Chondrocyte (in vitro differentiated cells): ENCODE measurements at regions not wholly inside any gene's neighbourhood (a gene's known extent, or its start where the extent isn't known, plus 50 kb on each side); places are given as distances from the start of the nearest gene placed in this dataset.
A peak's percentile ranks its signal among the peaks of the same experiment; 100 is the strongest.

ENCODE experiments used
- DNase-seq: peaks from one replicate; pipeline ENCODE4 v3.0.0; 2021; ENCODE audit warnings: mixed read lengths, low spot score
- H3K27ac Mint-ChIP-seq: one replicate; pipeline ENCODE4 v1.8.0; 2021; ENCODE audit warnings: mild to moderate bottlenecking, moderate library complexity, mixed read lengths; ENCODE audit not compliant: unreplicated experiment
- H3K27me3 Mint-ChIP-seq: 2 replicates; pipeline ENCODE4 v1.8.0; 2021; ENCODE audit warnings: low read depth, mixed read lengths
- H3K36me3 Mint-ChIP-seq: 2 replicates; pipeline ENCODE4 v1.8.0; 2021; ENCODE audit warnings: low read depth, mixed read lengths
- H3K4me1 Mint-ChIP-seq: 2 replicates; pipeline ENCODE4 v1.8.0; 2021; ENCODE audit warnings: low read depth, mild to moderate bottlenecking, mixed read lengths
- H3K4me3 Mint-ChIP-seq: one replicate; pipeline ENCODE4 v1.8.0; 2021; ENCODE audit warnings: mild to moderate bottlenecking, moderate library complexity, mixed read lengths; ENCODE audit not compliant: unreplicated experiment
- H3K9me3 Mint-ChIP-seq: 2 replicates; pipeline ENCODE4 v1.8.0; 2021; ENCODE audit warnings: low read depth, mixed read lengths
- TF ChIP-seq, protein P1 (sequence below): fragments of 200-600 bp; sonication (generic); IDR thresholded peaks from 2 replicates; pipeline ENCODE4 v1.5.0; 2021; ENCODE audit warnings: antibody characterized with exemption, mild to moderate bottlenecking, moderate library complexity

DNA sequence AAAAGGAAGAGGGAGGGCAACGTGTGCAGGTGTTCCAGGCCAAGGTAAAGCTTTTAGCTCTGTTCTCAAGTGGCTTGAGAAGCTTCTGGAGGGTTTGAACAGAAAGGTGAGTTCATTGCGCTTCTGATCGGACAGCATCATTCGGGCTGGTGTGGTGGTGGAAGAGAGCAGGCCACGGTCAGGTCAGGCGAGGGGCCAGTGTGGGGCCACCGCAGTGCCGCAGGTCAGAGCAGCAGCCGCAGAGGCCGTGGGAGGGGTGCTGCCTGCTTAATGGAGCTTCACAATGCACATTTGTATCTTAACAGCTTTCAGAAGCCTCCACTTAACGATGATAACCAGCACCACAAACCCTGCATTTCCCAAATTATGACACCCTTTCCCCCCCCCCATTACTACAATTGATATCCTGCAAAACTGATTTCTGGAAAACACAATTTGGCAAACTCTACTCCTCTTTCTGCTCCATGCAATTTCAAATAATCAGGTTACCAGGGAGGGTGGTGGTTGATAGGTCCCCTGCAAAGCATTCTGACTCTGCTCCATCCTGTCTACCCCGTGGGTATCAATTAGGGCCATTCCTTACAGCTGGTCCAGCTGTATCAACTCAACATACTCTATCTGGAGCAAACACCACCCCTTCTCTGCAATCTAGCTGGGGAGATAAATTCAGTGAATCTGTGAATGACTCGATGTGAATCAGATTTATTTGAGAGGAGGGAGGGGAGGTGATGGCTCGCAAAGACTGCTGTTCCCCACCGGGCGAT is 162.9 kb downstream of the ACTR3B start:
- H3K27ac Mint-ChIP-seq = no peak overlapping the region
- H3K9me3 Mint-ChIP-seq = peaks cover 9% of the 10 kb centered on the region
- H3K27me3 Mint-ChIP-seq = peaks cover 31% of the 10 kb centered on the region
- H3K36me3 Mint-ChIP-seq = no peaks in the 10 kb centered on the region
- no peak for DNase-seq
- peaks cover 4% of the 10 kb centered on the region for H3K4me1 Mint-ChIP-seq
- H3K4me3 Mint-ChIP-seq = no peak overlapping the region
- TF ChIP-seq, protein P1, sequence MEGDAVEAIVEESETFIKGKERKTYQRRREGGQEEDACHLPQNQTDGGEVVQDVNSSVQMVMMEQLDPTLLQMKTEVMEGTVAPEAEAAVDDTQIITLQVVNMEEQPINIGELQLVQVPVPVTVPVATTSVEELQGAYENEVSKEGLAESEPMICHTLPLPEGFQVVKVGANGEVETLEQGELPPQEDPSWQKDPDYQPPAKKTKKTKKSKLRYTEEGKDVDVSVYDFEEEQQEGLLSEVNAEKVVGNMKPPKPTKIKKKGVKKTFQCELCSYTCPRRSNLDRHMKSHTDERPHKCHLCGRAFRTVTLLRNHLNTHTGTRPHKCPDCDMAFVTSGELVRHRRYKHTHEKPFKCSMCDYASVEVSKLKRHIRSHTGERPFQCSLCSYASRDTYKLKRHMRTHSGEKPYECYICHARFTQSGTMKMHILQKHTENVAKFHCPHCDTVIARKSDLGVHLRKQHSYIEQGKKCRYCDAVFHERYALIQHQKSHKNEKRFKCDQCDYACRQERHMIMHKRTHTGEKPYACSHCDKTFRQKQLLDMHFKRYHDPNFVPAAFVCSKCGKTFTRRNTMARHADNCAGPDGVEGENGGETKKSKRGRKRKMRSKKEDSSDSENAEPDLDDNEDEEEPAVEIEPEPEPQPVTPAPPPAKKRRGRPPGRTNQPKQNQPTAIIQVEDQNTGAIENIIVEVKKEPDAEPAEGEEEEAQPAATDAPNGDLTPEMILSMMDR = no peak

DNA sequence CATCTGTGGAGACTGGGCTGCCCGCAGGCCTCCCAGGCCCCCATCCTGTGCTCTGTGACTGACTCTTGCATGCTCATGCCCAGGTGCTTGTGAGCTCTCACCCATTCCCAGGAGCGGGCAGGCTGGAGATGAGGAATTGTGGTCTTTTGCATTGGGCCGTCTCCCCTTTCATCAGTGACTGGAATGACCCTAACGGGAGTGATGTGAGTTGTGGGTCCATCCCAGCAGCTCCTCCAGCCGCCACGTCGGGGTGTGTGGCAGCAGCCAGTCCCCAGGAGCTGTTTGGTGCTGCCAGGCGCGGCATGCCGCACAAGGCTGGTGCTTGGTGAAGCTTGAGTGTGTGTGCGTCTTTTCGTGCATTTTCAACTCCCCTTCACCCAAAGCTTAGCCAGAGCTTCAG is 164.2 kb downstream of the ACTR3B start:
- no peaks in the 10 kb centered on the region for H3K36me3 Mint-ChIP-seq

DNA sequence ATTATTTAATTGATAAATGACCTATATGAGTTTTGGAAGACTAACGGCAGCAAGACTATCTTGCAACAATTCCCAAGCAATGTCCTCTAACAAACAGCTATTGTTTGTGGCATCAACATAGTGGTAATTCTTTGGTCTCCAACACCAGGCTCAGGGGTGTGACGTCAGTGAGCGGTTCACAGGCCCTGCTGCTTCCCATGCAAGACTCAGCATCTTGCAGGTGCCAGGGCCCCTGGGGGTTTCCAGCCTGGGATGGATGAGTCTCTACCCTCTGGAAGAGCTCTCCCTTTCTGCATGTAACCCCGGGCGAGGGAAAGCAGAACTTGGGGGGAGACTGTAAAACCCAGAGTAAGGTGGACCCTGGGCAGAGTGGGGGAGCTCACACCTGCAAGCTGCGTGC is 164.7 kb downstream of the ACTR3B start:
- peaks cover 33% of the 10 kb centered on the region for H3K27me3 Mint-ChIP-seq
- no peaks in the 10 kb centered on the region for H3K36me3 Mint-ChIP-seq
- DNase-seq = no peak
- peaks cover 12% of the 10 kb centered on the region for H3K9me3 Mint-ChIP-seq
- no peak overlapping the region for H3K4me3 Mint-ChIP-seq
- H3K27ac Mint-ChIP-seq = no peak overlapping the region
- TF ChIP-seq, protein P1 = no peak
- peaks cover 4% of the 10 kb centered on the region for H3K4me1 Mint-ChIP-seq

More for the DNA sequence above, 164.2 kb downstream of the ACTR3B start:
- H3K4me3 Mint-ChIP-seq = no peak overlapping the region
- DNase-seq = no peak
- TF ChIP-seq, protein P1 = no peak
- H3K4me1 Mint-ChIP-seq = peaks cover 4% of the 10 kb centered on the region
- H3K27me3 Mint-ChIP-seq = peaks cover 33% of the 10 kb centered on the region
- H3K9me3 Mint-ChIP-seq = peaks cover 9% of the 10 kb centered on the region
- H3K27ac Mint-ChIP-seq = no peak overlapping the region

DNA sequence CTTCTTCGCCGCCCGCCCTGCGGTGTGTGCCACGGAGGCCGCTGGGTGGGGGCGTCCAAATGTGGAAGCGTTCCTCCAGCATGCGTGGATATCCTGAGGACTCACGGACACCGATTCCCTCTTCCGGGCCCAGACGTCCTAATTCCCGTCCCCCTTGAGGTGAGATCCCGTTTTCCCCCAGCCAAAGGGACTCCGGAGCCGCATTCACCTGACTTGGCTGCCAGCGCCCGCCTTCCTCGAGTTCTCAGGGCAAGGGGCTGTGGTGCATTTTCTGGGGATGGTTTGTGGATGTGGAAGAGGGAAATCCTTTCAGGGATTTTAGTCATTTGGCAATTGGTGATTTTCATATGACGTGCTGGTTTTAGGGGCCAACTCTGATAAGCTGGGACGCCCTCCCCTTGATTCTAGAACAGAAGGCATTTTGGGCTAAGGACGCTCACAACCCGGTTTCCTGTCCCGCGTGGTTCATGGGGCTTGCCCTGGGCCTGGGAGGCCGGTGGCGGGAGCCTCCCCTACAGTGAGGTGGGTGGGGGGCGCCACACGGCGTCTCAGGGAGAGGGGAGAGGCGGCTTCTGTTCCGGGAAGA is 165.4 kb downstream of the ACTR3B start:
- TF ChIP-seq, protein P1 = no peak
- H3K27me3 Mint-ChIP-seq = peaks cover 33% of the 10 kb centered on the region
- H3K4me1 Mint-ChIP-seq = peaks cover 4% of the 10 kb centered on the region
- H3K9me3 Mint-ChIP-seq = peaks cover 14% of the 10 kb centered on the region
- H3K4me3 Mint-ChIP-seq = peak overlapping the region; percentile 41
- H3K36me3 Mint-ChIP-seq = no peaks in the 10 kb centered on the region
- DNase-seq = no peak
- no peak overlapping the region for H3K27ac Mint-ChIP-seq

- Mint-ChIP-seq H3K4me1 (peaks cover 4% of the 10 kb centered on the region), H3K4me3 (peak overlapping the region; percentile 41), H3K36me3 (no peaks in the 10 kb centered on the region), H3K9me3 (peaks cover 12% of the 10 kb centered on the region), H3K27ac (no peak overlapping the region), H3K27me3 (peaks cover 32% of the 10 kb centered on the region)
- DNase-seq = no peak
- TF ChIP-seq, protein P1 = no peak
Observed at GRCh38 chr7:152925412-152926147, 166.0 kb downstream of the ACTR3B start.
